GM06990 (cell line): ENCODE measurements at regions not wholly inside any gene's neighbourhood (a gene's known extent, or its start where the extent isn't known, plus 50 kb on each side); places are given as distances from the start of the nearest gene placed in this dataset.

Source experiments
- DNase-seq: peaks from one replicate; pipeline ENCODE4 v3.0.0-alpha.2; 2011; ENCODE audit not compliant: insufficient read length; ENCODE audit errors: extremely low read depth
- H3K27me3 ChIP-seq: replicated peaks from 2 replicates; pipeline ENCODE4 v1.6.0; 2011; ENCODE audit warnings: low read length; ENCODE audit not compliant: control insufficient read depth, insufficient read depth
- H3K36me3 ChIP-seq: 2 replicates; pipeline ENCODE4 v1.5.1; 2011; ENCODE audit warnings: low read length; ENCODE audit not compliant: control insufficient read depth, insufficient read depth
- H3K4me3 ChIP-seq: replicated peaks from 2 replicates; pipeline ENCODE4 v1.5.1; 2011; ENCODE audit warnings: low read depth, mild to moderate bottlenecking, control low read depth, low read length
- TF ChIP-seq, protein P1 (sequence below): IDR thresholded peaks from 2 replicates; pipeline ENCODE4 v1.5.1; 2011; ENCODE audit warnings: low read length, control low read depth, mild to moderate bottlenecking, inconsistent platforms; ENCODE audit not compliant: insufficient read depth, poor library complexity, severe bottlenecking

- no peaks in the 10 kb centered on the region for H3K36me3 ChIP-seq
- no peaks in the 10 kb centered on the region; the same call in 1 of the 2 replicates for H3K27me3 ChIP-seq
- TF ChIP-seq, protein P1, sequence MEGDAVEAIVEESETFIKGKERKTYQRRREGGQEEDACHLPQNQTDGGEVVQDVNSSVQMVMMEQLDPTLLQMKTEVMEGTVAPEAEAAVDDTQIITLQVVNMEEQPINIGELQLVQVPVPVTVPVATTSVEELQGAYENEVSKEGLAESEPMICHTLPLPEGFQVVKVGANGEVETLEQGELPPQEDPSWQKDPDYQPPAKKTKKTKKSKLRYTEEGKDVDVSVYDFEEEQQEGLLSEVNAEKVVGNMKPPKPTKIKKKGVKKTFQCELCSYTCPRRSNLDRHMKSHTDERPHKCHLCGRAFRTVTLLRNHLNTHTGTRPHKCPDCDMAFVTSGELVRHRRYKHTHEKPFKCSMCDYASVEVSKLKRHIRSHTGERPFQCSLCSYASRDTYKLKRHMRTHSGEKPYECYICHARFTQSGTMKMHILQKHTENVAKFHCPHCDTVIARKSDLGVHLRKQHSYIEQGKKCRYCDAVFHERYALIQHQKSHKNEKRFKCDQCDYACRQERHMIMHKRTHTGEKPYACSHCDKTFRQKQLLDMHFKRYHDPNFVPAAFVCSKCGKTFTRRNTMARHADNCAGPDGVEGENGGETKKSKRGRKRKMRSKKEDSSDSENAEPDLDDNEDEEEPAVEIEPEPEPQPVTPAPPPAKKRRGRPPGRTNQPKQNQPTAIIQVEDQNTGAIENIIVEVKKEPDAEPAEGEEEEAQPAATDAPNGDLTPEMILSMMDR, result no peak
- DNase-seq, result no peak
- no peak overlapping the region for H3K4me3 ChIP-seq
Measured at GRCh38 chr6:14640631-14641030, 523.1 kb downstream of the CD83 start.

DNA sequence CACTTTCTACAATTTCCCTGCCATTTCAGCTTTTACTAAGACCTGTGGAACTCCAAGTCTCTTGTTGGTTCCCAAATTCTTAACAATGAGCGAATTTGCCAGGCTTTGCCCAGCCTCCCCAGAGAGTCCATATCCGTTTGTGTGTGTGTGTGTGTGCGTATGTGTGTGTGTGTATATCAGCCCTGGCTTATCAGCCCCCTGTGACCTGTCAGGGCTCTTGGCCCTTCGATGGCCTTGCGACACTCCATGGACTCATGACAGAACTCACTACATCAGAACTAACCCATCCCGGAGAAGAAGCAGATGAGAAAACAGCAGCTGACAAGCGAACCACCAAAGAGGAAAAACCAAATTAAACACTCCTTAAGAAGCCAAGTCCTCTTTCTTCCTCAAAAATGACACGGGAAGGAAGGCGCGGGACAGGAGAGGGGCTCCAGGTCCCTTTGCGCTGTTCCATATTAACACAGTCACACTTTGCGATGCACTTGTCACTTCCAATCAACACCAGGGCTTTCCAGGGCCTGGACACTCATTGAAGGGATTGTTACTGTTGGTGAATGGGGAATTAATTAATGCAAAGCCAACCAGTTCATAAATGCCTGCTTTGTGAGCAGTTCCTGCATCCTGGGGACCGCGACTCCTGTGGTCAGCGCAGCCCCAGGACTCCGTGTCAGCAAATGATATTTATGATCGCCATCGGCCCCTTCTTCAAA, 524.0 kb downstream of the CD83 start:
- H3K4me3 ChIP-seq, result no peak overlapping the region
- no peaks in the 10 kb centered on the region for H3K36me3 ChIP-seq
- H3K27me3 ChIP-seq, result no peaks in the 10 kb centered on the region; the same call in 1 of the 2 replicates
- TF ChIP-seq, protein P1, result no peak
- DNase-seq, result no peak

GRCh38 chr6:14642136-14642505, 524.5 kb downstream of the CD83 start:
- no peak for DNase-seq
- Histone ChIP-seq H3K4me3 (no peak overlapping the region), H3K27me3 (no peaks in the 10 kb centered on the region; the same call in 1 of the 2 replicates), H3K36me3 (no peaks in the 10 kb centered on the region)
- TF ChIP-seq, protein P1, result no peak

- Histone ChIP-seq H3K36me3 (no peaks in the 10 kb centered on the region), H3K27me3 (no peaks in the 10 kb centered on the region; the same call in 1 of the 2 replicates), H3K4me3 (no peak overlapping the region)
- DNase-seq, result no peak
- TF ChIP-seq, protein P1, result no peak
Measured at GRCh38 chr6:14642842-14643241, 525.3 kb downstream of the CD83 start.

- DNase-seq, result no peak
- TF ChIP-seq, protein P1, result no peak
- H3K27me3 ChIP-seq, result no peaks in the 10 kb centered on the region; the same call in 1 of the 2 replicates
- H3K4me3 ChIP-seq, result no peak overlapping the region
- no peaks in the 10 kb centered on the region for H3K36me3 ChIP-seq
Measured at GRCh38 chr6:14644381-14644780, 526.8 kb downstream of the CD83 start.
